ENCODE measurements at regions not wholly inside any gene's neighbourhood (a gene's known extent, or its start where the extent isn't known, plus 50 kb on each side); places are given as distances from the start of the nearest gene placed in this dataset.
"Not testable (repeated sequence)": the region's sequence is repeated elsewhere in the genome, so short reads cannot be mapped to it uniquely, and the experiment has no call there.

DNA sequence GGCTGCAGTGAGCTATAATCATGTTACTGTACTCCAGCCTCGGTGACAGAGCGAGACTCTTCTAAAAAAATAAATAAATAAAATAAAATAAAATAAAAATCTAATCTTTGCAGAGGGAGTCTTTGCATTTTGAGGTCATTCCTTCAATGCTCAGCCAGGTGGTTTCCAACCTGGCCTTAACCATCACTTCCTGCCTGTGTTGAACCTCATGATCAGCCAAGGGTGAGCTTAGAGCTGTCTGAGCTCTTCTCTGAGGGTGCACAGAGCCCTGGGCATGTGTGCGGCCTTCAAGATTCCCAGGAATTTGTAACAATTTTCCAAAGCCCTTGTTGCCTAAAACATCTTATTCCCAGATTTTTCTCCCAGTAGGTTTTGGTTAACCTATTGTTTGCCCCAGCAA lies 94.3 kb downstream of the KCNJ12 start:
- TF ChIP-seq, protein P1, sequence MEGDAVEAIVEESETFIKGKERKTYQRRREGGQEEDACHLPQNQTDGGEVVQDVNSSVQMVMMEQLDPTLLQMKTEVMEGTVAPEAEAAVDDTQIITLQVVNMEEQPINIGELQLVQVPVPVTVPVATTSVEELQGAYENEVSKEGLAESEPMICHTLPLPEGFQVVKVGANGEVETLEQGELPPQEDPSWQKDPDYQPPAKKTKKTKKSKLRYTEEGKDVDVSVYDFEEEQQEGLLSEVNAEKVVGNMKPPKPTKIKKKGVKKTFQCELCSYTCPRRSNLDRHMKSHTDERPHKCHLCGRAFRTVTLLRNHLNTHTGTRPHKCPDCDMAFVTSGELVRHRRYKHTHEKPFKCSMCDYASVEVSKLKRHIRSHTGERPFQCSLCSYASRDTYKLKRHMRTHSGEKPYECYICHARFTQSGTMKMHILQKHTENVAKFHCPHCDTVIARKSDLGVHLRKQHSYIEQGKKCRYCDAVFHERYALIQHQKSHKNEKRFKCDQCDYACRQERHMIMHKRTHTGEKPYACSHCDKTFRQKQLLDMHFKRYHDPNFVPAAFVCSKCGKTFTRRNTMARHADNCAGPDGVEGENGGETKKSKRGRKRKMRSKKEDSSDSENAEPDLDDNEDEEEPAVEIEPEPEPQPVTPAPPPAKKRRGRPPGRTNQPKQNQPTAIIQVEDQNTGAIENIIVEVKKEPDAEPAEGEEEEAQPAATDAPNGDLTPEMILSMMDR (conservative IDR thresholded peaks at IDR 0.05 in 1 of 2, IDR thresholded peaks at IDR 0.05 in 1 of 2; ENCODE audit: extremely low read depth in 1 of 2, insufficient read depth in 1 of 2, low read depth in 1 of 2, low read length in 2 of 2): not testable (repeated sequence)
- not testable (repeated sequence) for TF ChIP-seq EZH2 (IDR thresholded peaks at IDR 0.05; ENCODE audit: borderline replicate concordance, low read length)

All from mammary epithelial cell (primary cell).